Panc1 (cell line): ENCODE measurements at regions not wholly inside any gene's neighbourhood (a gene's known extent, or its start where the extent isn't known, plus 50 kb on each side); places are given as distances from the start of the nearest gene placed in this dataset.

ENCODE experiments used
- CTCF ChIP-seq: fragments of 450-650 bp; IDR thresholded peaks from 2 replicates; pipeline ENCODE4 v1.5.1; 2017; ENCODE audit warnings: mild to moderate bottlenecking
- TF ChIP-seq, protein P1 (sequence below), 2 experiments: IDR thresholded peaks; 2 replicates each; pipeline ENCODE4 v1.6.1; 2011 to 2012; ENCODE audit warnings: low read depth in 2 of 2, control low read depth in 1 of 2, low read length in 1 of 2, mild to moderate bottlenecking in 1 of 2, moderate library complexity in 1 of 2; ENCODE audit not compliant: insufficient read depth in 1 of 2

GRCh38 chr14:98112194-98112780, 1159.7 kb downstream of the BCL11B start:
- TF ChIP-seq CTCF, result no peak
- TF ChIP-seq, protein P1, sequence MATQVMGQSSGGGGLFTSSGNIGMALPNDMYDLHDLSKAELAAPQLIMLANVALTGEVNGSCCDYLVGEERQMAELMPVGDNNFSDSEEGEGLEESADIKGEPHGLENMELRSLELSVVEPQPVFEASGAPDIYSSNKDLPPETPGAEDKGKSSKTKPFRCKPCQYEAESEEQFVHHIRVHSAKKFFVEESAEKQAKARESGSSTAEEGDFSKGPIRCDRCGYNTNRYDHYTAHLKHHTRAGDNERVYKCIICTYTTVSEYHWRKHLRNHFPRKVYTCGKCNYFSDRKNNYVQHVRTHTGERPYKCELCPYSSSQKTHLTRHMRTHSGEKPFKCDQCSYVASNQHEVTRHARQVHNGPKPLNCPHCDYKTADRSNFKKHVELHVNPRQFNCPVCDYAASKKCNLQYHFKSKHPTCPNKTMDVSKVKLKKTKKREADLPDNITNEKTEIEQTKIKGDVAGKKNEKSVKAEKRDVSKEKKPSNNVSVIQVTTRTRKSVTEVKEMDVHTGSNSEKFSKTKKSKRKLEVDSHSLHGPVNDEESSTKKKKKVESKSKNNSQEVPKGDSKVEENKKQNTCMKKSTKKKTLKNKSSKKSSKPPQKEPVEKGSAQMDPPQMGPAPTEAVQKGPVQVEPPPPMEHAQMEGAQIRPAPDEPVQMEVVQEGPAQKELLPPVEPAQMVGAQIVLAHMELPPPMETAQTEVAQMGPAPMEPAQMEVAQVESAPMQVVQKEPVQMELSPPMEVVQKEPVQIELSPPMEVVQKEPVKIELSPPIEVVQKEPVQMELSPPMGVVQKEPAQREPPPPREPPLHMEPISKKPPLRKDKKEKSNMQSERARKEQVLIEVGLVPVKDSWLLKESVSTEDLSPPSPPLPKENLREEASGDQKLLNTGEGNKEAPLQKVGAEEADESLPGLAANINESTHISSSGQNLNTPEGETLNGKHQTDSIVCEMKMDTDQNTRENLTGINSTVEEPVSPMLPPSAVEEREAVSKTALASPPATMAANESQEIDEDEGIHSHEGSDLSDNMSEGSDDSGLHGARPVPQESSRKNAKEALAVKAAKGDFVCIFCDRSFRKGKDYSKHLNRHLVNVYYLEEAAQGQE (IDR thresholded peaks at IDR 0.05; ENCODE audit: insufficient read depth in 1 of 2, low read depth in 2 of 2, low read length in 1 of 2), result no peak
